GM04504 (cell line): ENCODE measurements at regions not wholly inside any gene's neighbourhood (a gene's known extent, or its start where the extent isn't known, plus 50 kb on each side); places are given as distances from the start of the nearest gene placed in this dataset.
A peak's percentile ranks its signal among the peaks of the same experiment; 100 is the strongest.
"Not testable (repeated sequence)": the region's sequence is repeated elsewhere in the genome, so short reads cannot be mapped to it uniquely, and the experiment has no call there.

Experiments
- DNase-seq: peaks from one replicate; pipeline ENCODE4 v3.0.0-alpha.2; 2012; ENCODE audit warnings: low read depth

DNA sequence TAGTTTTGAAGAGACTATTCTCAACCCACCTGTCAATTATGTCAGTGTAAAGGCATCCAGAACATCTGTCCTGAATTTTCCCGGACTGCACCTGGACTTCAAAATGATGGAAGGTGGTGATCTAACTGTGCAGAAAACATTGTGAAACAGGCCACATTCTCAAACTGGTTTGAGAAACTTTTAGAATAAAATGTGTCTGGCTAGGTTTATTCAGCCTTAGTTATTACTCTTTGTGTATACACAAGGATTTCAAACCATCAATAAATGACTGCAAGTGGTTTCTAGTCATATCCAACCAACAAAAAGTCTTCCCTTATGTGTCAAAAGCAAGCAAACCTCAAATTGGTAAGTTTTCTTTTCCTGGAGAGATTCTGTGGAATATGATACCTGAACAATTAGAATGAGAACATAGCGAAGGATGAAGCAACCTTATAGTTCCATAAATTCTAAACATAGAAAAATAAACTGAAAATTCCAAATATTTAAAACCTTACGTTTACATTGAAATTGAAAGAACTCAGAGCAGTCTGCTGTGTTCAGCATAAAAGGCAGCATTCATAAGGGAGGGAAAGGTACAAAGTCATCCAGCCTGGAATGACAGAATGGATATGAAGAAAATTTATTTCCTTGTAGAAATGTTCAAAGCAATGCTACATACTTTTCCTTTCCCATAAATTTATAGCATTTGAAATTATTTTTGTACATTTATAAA lies 306.6 kb upstream of the TGFBR2 start:
- DNase-seq = no peak

DNA sequence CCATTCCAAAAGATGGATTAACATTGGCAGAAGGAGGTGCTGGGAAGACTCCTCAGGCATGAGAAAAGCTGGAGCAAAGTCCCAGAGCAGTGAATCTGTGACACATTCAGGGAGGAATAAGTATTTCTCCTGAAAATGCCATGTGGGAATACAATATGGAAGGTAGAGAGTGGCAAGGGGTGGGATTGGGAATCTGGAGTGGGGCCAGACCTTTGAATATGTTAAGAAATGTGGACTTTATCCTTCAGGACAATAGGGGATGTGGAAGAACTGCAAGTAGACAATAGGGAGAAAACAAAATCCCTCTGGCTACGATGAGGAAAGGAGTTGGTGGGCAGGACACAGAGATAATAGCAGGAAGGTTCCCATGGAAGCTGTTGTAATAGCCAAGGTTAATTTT lies 305.6 kb upstream of the TGFBR2 start:
- no peak for DNase-seq

GRCh38 chr3:30302027-30302426 lies 304.4 kb upstream of the TGFBR2 start:
- DNase-seq = no peak

DNA sequence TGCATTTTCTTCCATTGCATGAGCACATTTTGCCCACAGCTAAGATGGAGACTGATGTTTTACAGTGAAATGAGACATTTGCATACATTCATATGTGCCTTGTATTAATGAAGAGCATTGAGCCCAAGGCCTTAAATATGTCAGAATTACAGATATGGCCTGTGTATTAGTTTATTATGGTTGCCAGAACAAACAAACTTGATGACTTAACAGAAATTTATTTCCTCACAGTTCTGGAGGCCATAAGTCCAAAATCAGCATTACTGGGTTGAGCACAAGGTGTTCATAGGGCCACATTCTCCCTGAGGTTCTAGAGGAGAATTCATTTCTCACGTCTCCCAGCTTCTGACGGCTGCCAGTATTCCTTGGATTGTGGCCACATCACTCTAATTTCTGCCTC lies 302.6 kb upstream of the TGFBR2 start:
- DNase-seq = no peak

DNA sequence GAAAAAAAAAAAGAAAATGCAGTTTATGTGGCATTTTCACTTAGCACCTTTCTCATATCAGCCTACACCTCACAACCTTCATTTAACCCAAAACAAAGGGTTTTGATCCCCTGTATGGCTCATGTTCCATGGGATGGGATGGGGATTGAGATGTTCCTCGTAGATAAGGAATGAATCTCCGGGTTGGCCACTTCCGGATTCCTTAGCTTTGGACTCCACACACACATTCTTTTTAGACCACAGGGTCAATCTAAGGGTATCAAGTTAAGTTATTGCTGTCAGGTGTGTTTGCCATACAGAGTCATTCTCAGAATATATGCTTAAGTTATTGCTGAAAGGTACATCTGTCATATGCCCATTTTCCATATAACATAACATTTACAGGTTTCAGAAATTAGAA lies 301.4 kb upstream of the TGFBR2 start:
- no peak for DNase-seq

- DNase-seq = no peak
Measured at GRCh38 chr3:30306896-30307295, 299.5 kb upstream of the TGFBR2 start.

GRCh38 chr3:30307372-30307950 lies 298.9 kb upstream of the TGFBR2 start:
- DNase-seq = no peak

GRCh38 chr3:30308131-30308530 lies 298.3 kb upstream of the TGFBR2 start:
- DNase-seq = peak; percentile 69

GRCh38 chr3:30309961-30310954 lies 296.1 kb upstream of the TGFBR2 start:
- no peak for DNase-seq

GRCh38 chr3:30311781-30312180 lies 294.6 kb upstream of the TGFBR2 start:
- no peak for DNase-seq

DNA sequence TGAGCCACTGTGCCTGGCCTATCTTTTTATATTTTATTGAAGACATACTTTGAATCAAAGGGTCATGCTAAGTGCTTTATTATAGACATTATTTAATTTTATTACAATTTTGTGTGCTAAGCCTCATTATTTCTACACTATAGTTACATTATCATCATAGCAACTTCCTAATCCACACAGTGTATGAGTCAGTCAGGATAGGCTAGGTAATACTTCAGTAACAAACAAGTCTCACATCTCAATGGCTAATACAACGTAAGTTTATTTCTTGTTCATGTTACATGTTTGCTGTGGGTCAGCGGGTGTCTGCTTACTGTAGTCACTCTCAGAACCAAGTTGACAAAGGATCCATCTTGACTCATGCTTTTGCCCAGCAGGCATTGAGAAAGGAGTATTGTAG lies 292.6 kb upstream of the TGFBR2 start:
- no peak for DNase-seq

DNA sequence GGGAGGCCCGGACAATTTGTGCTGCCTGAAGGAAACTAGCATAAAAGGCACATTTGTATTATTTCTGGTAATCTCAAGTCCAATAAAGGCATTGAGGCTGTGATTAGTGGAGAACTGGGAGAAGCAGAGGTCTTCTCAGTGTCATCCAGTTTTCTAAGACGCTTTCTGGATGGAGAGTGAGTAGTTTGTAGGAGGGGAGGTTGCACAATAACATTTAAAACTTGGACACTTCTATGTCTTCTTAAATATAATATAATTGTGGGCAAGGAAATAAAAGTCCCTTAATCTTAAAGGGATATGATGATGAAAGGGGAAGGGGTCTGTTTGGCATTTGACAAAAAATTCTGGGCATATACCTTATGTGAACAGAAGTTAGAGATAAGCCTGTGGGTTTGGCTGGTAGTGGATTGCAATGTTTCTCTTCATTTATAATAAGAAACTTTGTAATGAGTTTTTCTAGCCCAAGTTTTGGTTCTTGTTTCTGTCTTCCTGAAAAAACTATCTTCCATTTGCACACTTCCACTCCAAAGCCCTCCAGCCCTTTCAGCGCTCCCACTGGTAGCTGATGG lies 291.6 kb upstream of the TGFBR2 start:
- DNase-seq = no peak

DNA sequence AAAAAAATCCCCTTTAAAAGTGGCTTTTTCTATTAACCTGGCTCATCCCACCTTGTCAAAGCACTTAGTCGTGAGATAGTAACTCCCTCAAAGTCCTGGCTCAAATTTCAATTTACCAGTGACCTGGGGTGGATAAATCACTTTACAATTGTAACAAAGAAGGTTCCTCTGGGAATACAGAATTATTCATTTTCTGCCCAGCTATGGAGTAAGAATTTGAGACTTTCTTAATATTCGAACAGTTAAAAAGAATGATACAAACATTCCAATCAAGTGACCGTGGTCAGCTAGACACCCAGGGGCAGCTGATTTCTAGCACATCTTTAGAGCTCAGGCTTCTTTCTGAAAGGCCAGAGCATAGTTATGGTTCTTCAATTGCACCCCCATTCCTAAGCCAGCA lies 291.0 kb upstream of the TGFBR2 start:
- peak; percentile 30 for DNase-seq

GRCh38 chr3:30317561-30317960 lies 288.8 kb upstream of the TGFBR2 start:
- no peak for DNase-seq

- DNase-seq = no peak
Measured at GRCh38 chr3:30318110-30318509, 288.3 kb upstream of the TGFBR2 start.

GRCh38 chr3:30319713-30320112 lies 286.7 kb upstream of the TGFBR2 start:
- peak; percentile 31 for DNase-seq

GRCh38 chr3:30320392-30320791 lies 286.0 kb upstream of the TGFBR2 start:
- DNase-seq = no peak

- no peak for DNase-seq
Measured at GRCh38 chr3:30321065-30321464, 285.3 kb upstream of the TGFBR2 start.

DNA sequence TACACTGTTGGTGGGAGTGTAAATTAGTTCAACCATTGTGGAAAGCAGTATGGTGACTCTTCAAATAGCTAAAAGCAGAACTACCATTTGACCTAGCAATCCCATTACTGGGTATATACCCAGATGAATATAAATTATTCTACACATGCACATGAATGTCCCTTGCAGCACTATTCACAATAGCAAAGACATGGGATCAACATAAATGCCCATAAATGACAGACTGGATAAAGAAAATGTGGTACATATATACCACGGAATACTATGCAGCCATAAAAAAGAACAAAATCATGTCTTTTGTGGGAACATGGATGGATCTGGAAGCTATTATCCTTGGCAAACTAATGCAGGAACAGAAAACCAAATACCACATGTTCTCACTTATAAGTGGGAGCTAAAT lies 282.8 kb upstream of the TGFBR2 start:
- not testable (repeated sequence) for DNase-seq

GRCh38 chr3:30324587-30324986 lies 281.8 kb upstream of the TGFBR2 start:
- DNase-seq = peak; percentile 66

- DNase-seq = not testable (repeated sequence)
Measured at GRCh38 chr3:30327976-30328375, 278.4 kb upstream of the TGFBR2 start.

DNA sequence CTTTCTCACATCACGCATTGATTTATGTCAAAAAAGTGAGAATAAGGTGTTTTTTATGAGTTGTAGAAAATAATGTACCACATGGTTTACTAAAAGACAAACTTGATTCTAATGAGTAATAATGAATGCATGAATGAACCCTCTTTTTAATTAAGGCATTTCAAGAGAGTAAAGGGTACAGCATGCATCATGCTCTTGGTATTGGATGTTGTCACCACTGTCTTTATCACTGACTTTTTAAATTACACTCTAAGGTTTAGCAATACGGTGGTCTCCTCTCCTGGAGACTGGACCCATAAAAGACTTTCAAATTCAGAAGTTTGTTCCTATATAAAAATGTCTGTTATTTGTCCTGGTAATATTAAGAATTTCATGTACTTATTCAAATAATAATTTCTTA lies 277.5 kb upstream of the TGFBR2 start:
- DNase-seq = not testable (repeated sequence)
